HK-2 (cell line): ENCODE measurements at regions not wholly inside any gene's neighbourhood (a gene's known extent, or its start where the extent isn't known, plus 50 kb on each side); places are given as distances from the start of the nearest gene placed in this dataset.

Experiments used
- DNase-seq: peaks from one replicate; pipeline ENCODE4 v3.0.0-alpha.2; 2018; ENCODE audit not compliant: unreplicated experiment

DNA sequence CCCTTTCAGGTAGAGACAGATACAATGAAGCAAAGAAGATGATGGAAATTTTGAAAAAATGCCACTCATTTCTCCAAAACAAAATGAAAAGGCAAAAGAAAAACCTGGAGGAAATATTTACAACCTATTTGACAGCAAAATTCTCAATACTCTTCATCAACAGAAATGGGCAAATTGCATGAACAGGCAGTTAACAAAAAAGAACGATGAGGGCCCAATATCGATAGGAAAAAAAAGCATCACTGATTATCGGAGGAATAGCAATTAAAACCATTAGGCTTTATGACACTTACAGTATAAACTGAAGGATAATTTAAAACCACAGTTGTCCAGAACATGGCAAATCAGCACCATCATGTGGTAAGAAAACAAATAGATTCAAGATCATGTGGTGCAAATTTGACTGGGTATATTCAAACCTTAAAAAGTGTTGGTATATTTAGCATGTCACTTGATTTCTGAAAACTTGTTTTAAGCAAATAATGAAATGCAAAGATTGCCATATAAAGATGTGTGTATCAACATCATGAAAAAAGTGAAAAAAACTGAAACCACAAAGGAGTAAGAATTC, 222.9 kb downstream of the BRD1 start:
- DNase-seq, result no peak

DNA sequence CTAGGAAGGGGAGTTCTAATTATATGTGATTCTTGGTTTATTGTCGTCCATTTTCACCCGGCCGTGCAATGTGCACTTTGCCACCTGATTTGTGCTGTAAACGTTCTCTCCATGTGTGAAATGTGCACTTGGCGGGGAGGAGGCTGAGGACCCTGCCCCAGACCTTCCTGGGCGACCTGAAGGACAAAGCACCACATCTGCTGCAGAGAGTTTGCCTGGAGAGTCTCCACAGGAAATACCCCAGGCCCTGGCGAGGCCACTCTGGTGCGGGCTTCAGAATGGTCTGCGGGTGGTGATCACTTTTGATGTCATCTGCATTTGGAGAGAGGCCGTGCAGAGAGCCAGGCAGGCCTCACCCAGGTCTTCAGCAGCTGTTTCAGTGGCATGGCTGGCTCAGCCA, 224.7 kb downstream of the BRD1 start:
- DNase-seq, result no peak

- no peak for DNase-seq
Measured at GRCh38 chr22:49602481-49602880, 225.2 kb downstream of the BRD1 start.

DNA sequence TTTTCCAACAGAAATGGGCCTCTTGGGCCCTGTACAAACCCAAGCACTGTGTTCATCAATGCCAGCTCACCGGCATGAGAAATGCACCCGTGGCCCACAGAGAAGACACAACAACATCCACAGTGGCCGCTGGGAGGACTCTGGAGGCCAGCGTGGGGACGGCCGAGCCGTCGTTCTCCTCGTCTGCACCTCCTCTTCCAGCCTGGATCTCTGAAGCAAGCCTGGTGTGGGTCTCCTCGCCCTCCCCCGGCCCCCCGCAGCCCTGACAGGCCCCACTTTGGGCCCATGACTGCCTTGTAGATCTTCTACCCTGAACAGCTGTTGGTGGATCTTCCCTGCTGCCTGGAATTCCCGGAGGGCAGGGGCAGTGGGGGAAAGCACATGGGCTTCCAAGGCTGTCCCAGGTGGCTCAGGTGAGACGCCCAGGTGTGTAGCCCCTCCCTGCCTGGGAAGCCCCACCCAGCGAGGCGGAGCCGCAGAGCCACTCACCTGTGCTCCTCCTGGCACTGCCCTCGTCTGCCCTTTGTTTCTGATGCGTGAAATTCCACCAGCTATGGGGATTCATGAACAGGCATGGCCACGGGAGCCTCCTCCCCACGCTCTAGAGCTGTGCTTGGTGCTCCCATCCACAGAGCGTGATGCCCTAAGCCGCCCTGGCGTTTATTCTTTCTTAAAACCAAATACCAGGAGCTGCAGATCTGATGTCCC, 225.9 kb downstream of the BRD1 start:
- DNase-seq, result no peak

- DNase-seq, result no peak
Measured at GRCh38 chr22:49600891-49601431, 226.7 kb downstream of the BRD1 start.

DNA sequence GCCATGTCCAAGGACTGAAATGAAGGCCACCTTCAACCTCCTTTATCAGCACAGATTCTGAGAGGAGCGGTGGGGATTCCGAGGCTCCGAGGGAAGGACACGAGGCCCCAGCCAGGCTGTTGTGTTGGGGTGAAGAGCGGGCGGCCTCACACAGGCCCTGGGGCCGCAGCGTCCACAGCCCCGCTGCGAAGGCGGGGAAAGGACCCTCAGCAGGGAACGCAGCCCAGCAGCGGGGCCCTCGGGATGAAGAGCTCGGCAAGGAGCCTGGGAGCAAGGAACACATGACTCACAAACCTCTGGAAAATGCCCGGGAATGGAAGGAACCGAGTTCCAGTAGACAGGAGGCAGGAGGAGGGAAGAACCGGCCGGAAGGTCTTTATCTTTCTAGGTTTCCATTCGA, 227.2 kb downstream of the BRD1 start:
- DNase-seq, result no peak

- DNase-seq, result no peak
Measured at GRCh38 chr22:49599691-49600455, 227.8 kb downstream of the BRD1 start.

GRCh38 chr22:49599039-49599438, 228.6 kb downstream of the BRD1 start:
- no peak for DNase-seq

DNA sequence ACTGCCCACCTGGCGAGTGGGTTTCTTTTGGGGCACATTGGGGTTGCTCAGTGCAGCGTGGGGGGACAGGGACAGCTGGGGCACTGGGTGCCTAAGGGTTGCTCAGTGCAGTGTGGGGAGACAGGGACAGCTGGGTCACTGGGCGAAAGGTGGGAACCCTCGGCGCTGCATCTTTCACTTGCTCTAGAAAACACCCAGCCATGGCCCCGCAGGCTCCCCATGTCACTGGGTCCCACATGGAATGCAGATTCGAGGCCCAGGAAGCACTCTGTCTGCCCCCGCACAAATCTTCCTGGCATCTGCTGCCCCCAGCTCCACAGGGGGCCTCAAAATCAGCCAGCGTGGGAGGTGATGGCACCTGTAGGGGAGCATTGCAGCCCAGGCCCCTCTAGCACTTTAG, 229.3 kb downstream of the BRD1 start:
- DNase-seq, result no peak

- no peak for DNase-seq
Measured at GRCh38 chr22:49597428-49598039, 230.1 kb downstream of the BRD1 start.

GRCh38 chr22:49595465-49596078, 232.1 kb downstream of the BRD1 start:
- no peak for DNase-seq

GRCh38 chr22:49594078-49594477, 233.6 kb downstream of the BRD1 start:
- DNase-seq, result no peak

DNA sequence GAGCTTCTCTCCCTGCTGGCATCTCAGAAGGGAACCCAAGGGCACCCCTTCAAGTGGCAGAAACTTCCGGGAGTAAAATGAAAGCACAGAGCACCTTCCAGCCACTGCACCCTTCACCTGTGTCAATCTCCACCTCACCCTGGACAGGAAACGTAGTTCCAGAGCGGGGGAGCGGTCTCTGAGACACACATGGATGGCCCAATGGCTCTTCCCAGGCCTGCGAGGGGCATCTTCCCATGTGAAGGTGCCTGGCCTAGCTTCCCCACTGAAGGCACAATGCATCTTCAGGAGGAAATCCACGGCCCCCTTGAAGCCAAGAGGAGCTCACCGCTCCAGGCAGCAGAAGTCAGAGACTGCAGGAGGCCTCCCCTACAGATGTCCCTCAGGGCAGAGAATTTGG, 234.2 kb downstream of the BRD1 start:
- DNase-seq, result no peak

DNA sequence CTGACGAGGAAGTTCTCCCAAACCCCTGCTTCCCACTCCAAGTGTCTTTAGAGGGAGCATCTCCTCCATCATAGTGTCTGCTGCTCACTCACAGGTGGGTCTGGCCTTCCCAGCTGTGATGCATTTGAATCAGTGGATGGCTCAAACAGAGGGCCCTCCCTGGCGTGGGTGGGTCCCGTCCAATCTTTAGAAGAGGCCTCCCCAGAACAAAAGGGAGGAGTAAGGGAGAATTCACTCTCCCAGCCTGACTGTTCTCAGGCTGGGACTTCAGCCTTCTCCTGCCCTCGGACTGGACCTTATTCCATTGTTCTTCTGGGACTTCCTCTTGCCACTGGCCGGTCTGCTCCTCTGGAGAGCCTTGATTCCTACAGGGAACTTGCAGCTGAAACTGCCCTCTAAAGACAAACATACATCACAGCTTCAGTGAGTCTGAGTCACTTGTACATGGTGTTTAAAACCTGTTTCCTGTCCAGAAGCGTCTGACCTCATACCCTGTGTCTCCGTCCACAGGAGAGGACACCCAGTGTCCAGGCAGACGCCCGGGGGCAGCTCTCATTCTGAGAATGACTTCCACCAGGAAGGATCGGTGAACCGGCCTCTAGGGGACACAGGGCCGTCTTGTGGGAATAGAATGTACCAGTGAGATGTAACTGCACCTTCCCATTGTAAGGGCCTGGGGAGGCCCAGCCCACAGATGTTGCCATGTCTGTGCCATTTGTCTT, 234.7 kb downstream of the BRD1 start:
- no peak for DNase-seq

DNA sequence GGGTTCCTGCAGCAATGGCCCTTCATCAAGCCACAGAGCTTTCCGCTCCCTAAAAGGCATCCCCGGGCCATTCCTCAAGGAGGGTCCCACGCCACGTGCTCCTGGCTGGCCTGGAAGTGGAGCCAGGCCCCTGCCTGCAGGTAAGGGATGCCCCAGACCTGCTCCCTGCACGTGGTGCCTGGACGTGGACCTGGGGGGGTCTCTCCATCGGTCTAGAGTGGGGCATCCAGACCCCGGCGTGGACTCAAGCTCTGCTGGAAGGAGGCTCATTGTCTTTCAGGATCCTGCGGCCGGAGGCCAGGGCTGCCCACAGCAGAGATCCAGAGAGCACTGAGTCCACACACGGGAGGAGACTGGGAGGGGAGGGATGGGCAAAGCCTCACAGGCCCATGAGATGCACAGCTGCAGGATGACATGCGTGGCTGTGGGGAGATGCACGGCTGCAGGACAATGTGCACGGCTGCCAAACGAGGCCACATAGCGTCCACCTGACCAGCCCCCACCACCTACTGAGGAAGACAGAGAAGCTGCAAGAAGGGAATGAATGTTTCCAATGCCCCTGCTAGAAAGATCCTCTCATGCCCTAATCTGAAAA, 236.7 kb downstream of the BRD1 start:
- no peak for DNase-seq

GRCh38 chr22:49590381-49590780, 237.3 kb downstream of the BRD1 start:
- no peak for DNase-seq

GRCh38 chr22:49589811-49590210, 237.9 kb downstream of the BRD1 start:
- no peak for DNase-seq

- no peak for DNase-seq
Measured at GRCh38 chr22:49589301-49589700, 238.4 kb downstream of the BRD1 start.

GRCh38 chr22:49588739-49589138, 238.9 kb downstream of the BRD1 start:
- no peak for DNase-seq

DNA sequence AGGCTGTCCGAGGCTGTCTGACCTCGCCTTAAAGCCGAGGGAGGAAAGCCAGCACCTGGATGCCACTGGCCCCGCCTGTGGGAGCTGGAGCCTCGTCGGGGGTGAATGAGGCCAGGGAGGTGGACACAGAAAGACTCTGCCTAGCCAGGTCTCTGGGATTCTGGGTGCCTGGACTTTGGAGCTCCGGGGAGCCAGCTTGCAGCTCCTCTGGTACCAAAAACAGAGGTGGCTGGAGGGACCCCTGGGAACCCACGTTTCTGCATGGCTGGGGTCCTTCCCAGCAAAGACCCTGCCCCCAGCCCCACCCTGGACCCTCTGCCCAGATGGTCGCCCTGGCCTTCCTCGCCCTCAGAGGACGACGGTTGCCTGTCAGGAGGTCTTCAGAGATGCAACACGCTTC, 239.7 kb downstream of the BRD1 start:
- no peak for DNase-seq

GRCh38 chr22:49587421-49587820, 240.3 kb downstream of the BRD1 start:
- DNase-seq, result no peak
